Liver (tissue), 3 donors: ENCODE measurements at regions not wholly inside any gene's neighbourhood (a gene's known extent, or its start where the extent isn't known, plus 50 kb on each side); places are given as distances from the start of the nearest gene placed in this dataset.

Experiments used
- CTCF ChIP-seq: fragments of 150-350 bp; IDR thresholded peaks from 2 replicates; pipeline ENCODE4 v1.5.1; 2017; ENCODE audit warnings: improper control_type of control experiment, low read depth, low read length; ENCODE audit not compliant: missing input control
- MAX ChIP-seq: IDR thresholded peaks from 2 replicates; pipeline ENCODE4 v1.6.1; 2016; ENCODE audit warnings: antibody characterized with exemption
- RAD21 ChIP-seq, 2 donors: IDR thresholded peaks; 2 replicates each; pipeline ENCODE4 v1.6.1; 2016; ENCODE audit warnings: antibody characterized with exemption in 2 of 2, mild to moderate bottlenecking in 2 of 2
- SP1 ChIP-seq: IDR thresholded peaks from 2 replicates; pipeline ENCODE4 v1.6.1; 2018; ENCODE audit warnings: antibody characterized with exemption, mild to moderate bottlenecking
- donor health status: healthy.
- donor health status: healthy.

- TF ChIP-seq SP1 (no peak), MAX (no peak), CTCF (no peak), RAD21 (IDR thresholded peaks at IDR 0.05) (no peak)
Observed at GRCh38 chr13:106415442-106415841, 120.0 kb downstream of the EFNB2 start.
